ENCODE measurements at regions not wholly inside any gene's neighbourhood (a gene's known extent, or its start where the extent isn't known, plus 50 kb on each side); places are given as distances from the start of the nearest gene placed in this dataset.

- TF ChIP-seq CTCF (IDR thresholded peaks at IDR 0.05) (no peak), POLR2A (IDR thresholded peaks at IDR 0.05) (no peak)
These were observed 620.9 kb upstream of the CADM1 start for GRCh38 chr11:116124922-116125714.

All from esophagus squamous epithelium (tissue), 4 donors.